NCI-H82 treated with DMSO at 0.1 percent for 48 hours (cell line): ENCODE measurements at regions not wholly inside any gene's neighbourhood (a gene's known extent, or its start where the extent isn't known, plus 50 kb on each side); places are given as distances from the start of the nearest gene placed in this dataset.

ENCODE experiments used
- DNase-seq: peaks from one replicate; lab custom pipeline; 2025; ENCODE audit not compliant: unreplicated experiment; lab: John Stamatoyannopoulos, UW

GRCh38 chr3:35849496-35849895, 210.2 kb downstream of the ARPP21 start:
- DNase-seq: no peak

DNA sequence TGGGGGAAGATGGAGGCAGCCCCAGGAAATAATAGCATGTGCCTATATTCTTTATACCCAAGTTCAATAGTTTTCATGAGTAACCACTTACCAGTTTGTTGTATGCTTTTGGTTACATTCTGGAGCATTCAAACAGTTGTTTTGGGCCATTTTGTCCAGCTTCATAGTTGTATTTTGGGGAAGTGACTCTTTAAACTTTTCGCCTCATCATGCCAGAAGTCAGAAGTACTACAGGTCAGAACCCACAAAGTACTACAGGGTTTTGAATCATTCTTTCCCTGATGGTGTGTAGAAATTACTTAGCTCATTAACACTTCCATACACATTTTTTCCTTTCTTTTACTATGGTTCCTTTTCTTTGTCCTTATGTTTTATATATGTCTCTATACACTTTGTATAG, 210.6 kb downstream of the ARPP21 start:
- no peak for DNase-seq

- DNase-seq: no peak
Observed at GRCh38 chr3:35857004-35857403, 217.7 kb downstream of the ARPP21 start.

- DNase-seq: no peak
Observed at GRCh38 chr3:35862057-35862456, 222.7 kb downstream of the ARPP21 start.

DNA sequence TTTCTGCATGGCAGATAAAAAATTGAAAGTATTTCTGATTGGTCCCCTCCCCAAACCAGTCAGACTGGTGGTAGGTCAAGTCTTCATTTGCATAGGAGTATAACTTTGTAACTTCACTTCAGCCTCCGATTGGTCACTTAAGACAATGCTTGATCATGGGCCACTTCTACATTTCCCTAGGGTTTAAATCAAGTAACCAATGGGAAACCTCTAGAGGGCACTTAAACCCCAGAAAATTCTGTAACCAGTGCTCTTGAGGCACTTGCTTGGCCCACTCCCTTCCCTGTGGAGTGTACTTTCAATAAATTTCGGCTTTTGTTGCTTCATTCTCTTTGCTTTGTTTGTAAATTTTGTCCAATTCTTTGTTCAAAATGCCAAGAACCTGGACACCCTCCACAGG, 225.5 kb downstream of the ARPP21 start:
- no peak for DNase-seq

DNA sequence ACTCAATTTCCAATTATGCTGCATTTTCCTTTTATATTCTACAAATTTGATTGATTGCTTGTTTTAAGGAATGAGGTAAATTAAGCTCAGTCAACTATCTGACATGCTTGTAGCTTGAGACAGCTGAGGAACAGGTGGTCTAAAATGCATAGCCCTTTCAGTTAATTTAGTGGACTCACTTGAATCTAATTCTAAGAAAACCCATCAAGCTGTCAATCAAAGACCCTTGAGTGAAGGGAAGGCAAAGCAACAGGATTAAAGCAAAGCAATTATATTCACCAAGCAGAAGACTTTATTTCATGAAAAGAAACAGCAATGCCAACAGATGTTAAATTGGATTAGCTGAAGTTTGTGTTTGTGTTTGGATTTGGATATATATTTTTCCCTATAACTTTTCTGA, 228.5 kb downstream of the ARPP21 start:
- peak; percentile 85 for DNase-seq

DNA sequence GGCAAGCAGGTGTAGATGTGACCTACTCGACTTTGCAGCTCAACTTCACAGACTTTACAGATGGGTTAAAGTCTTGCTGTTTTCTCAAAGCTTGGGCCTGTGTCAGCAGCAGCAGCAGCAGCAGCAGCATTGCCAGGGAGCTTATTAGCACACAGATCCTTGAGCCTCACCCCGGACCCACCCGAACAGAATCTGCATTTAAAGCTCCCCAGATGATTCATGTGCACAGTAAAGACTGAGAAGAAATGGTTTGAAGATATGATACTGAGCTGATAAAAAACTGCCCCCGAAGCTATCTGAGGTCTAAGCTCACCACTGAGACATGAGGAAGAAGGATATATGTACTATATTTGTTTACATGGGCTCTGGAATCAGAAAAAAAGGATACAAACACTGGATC, 231.7 kb downstream of the ARPP21 start:
- DNase-seq: no peak

DNA sequence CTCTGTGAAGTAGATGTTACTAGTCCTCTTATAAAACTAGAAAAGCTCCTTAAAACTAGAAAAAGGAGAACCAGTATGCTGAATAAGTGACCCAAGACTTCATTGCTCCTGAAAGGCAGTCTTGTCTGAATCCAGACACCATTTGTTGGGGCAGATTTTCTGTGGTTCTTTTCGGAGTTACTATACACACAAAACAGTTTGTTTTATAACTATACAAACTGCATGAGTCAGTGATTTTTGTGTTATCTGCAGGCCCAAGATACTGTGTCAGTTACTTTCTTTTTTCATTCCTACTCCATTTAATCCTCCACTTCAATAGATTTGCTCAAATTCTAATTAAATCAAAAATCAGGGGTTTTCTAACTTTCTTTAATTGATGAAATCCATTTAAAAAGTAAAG, 244.6 kb downstream of the ARPP21 start:
- no peak for DNase-seq

- no peak for DNase-seq
Observed at GRCh38 chr3:35894735-35895134, 255.4 kb downstream of the ARPP21 start.

DNA sequence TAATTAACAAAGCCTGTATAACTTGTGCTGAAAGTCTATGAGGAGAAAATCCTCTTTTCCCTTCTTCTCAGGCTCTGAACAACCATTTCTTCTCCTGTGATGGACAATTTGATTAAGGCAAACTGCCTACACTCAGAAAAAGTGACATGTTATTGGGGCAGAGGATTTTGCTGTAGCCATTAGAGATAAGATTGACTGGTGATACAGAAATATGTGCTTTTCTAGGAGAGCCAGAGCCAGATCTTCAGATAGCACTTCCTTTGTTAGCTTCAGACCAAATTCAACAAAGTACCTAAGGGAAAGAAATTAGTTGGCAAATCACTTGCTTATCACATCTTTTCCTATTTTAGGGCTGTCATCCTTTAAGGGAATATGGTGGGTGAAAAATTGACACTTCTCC, 259.9 kb downstream of the ARPP21 start:
- DNase-seq: no peak

- DNase-seq: no peak
Observed at GRCh38 chr3:35900079-35900478, 260.8 kb downstream of the ARPP21 start.

GRCh38 chr3:35908366-35909232, 269.3 kb downstream of the ARPP21 start:
- peak; percentile 46 for DNase-seq

DNA sequence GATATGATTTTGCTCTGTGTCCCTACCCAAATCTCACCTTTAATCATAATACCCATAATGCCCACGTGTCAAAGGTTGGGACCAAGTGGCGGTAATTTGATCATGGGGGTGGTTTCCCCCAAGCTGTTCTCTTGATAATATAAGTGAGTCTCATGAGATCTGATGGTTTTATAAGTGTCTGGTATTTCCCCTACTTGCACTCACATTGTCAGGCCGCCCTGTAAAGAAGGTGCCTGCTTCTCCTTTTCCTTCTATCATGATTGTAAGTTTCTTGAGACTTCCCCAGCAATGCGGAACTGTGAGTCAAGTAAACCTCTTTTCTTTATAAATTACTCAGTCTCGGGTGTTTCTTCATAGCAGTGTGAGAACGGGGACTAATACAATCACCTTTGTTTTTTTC, 279.8 kb downstream of the ARPP21 start:
- no peak for DNase-seq

DNA sequence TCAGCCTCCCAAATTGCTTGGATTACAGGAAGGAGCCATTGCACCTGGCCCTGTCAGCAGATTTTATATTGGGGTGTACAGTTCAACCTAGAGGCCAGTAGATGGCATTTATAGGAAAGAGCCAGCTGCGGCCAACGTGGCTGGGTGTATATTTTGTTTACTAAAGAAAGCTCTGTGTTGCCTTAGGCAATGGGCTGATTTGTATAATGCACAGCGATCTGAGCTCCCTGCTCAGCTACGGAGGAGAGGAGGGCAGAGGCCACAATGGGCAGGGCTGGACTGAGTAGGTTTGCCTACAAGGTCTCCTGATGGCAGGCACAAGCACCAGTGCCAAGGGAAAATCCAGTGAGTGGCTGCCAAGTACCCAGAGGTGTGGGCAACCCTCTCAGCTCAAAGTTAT, 282.4 kb downstream of the ARPP21 start:
- no peak for DNase-seq

GRCh38 chr3:35924070-35924469, 284.7 kb downstream of the ARPP21 start:
- peak; percentile 64 for DNase-seq

- DNase-seq: no peak
Observed at GRCh38 chr3:35927441-35927840, 288.1 kb downstream of the ARPP21 start.

GRCh38 chr3:35929158-35929557, 289.8 kb downstream of the ARPP21 start:
- DNase-seq: no peak

- no peak for DNase-seq
Observed at GRCh38 chr3:35931867-35932266, 292.5 kb downstream of the ARPP21 start.

- no peak for DNase-seq
Observed at GRCh38 chr3:35932995-35933394, 293.7 kb downstream of the ARPP21 start.

GRCh38 chr3:35936571-35936970, 297.2 kb downstream of the ARPP21 start:
- no peak for DNase-seq

DNA sequence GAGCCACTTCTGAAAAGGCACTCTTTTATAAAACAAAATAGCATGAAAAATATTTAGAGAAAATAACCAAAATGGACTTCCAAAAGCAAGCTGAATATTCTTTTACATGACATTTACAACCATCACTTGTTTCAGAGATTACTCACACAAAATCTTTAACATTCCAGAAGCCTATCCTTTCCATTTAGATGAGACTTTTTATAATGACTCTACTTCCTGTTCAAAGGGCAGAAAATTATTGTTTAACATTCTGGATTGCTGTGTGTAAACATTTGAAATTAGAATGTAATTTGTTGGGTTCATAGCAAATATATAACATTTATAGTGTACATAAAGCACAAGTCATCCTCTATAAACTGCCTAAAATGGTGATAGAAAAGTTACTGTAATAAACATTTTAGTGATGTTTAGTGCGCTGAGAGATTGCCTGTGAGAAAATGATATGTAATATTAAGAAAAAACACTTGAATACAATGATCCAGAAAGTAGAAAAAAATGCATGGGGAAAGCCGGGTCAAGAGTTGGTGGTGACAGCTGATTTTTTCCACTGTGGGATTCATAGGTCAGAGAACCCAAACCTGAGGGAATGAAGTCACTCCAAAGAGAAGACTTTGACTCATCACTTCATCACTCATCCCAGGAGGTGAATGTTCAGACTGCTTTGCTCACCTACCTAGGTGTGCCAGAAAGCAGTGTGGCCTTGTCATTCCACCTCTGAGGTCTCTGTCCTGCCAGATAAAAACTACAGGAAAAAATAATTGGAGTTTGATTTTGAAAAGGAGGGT, 305.8 kb downstream of the ARPP21 start:
- DNase-seq: no peak

- peak; percentile 28 for DNase-seq
Observed at GRCh38 chr3:35946121-35946853, 307.0 kb downstream of the ARPP21 start.
